NCI-H526 (cell line): ENCODE measurements at regions not wholly inside any gene's neighbourhood (a gene's known extent, or its start where the extent isn't known, plus 50 kb on each side); places are given as distances from the start of the nearest gene placed in this dataset.
"Not testable (repeated sequence)": the region's sequence is repeated elsewhere in the genome, so short reads cannot be mapped to it uniquely, and the experiment has no call there.

Experiments
- DNase-seq, 2 experiments: peaks; one replicate each; lab custom pipeline; 2025; lab: John Stamatoyannopoulos, UW

DNA sequence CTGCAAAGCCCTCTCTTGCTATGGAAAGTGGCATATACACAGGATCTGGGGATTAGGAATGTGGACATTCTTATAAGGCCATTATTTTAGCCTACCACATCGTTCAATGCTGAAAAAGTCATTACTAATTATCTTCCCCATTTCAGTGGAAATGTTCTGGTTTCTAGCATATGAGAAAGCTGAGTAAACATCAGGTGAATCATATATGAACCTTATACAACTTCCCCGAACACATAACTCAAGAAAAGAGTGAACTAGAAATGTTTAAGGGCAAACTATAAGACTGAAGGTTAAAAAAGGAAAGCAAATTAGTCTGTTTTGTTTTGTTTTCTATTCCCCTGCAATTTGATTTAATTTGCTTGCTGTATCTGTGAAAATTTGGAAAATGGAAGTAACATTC lies 62.5 kb upstream of the SEC22B start:
- DNase-seq = not testable (repeated sequence)

GRCh38 chr1:120233661-120234018 lies 57.3 kb upstream of the SEC22B start:
- not testable (repeated sequence) for DNase-seq

GRCh38 chr1:120232834-120233660 lies 56.7 kb upstream of the SEC22B start:
- DNase-seq = not testable (repeated sequence)

GRCh38 chr1:120229835-120230234 lies 53.5 kb upstream of the SEC22B start:
- DNase-seq = not testable (repeated sequence)
